ENCODE measurements at regions not wholly inside any gene's neighbourhood (a gene's known extent, or its start where the extent isn't known, plus 50 kb on each side); places are given as distances from the start of the nearest gene placed in this dataset.

GRCh38 chr11:38208951-38209350 lies 1610.9 kb upstream of the RAG2 start:
- TF ChIP-seq MXI1 (IDR thresholded peaks at IDR 0.05; ENCODE audit: borderline replicate concordance, low read depth, low read length): no peak
- TF ChIP-seq ZNF670 (CRISPR knock-in tag; IDR thresholded peaks at IDR 0.05; ENCODE audit: borderline replicate concordance): no peak
- TF ChIP-seq PTBP1 (IDR thresholded peaks at IDR 0.05; ENCODE audit: low read depth, low read length, poor library complexity, severe bottlenecking): no peak
- TF ChIP-seq ZNF256 (CRISPR knock-in tag; conservative IDR thresholded peaks at IDR 0.05): no peak
- TF ChIP-seq BCL6 (CRISPR knock-in tag; IDR thresholded peaks at IDR 0.05): no peak
- TF ChIP-seq NFE2L1 (CRISPR knock-in tag; IDR thresholded peaks at IDR 0.05; ENCODE audit: borderline replicate concordance): no peak
- TF ChIP-seq, protein P1, sequence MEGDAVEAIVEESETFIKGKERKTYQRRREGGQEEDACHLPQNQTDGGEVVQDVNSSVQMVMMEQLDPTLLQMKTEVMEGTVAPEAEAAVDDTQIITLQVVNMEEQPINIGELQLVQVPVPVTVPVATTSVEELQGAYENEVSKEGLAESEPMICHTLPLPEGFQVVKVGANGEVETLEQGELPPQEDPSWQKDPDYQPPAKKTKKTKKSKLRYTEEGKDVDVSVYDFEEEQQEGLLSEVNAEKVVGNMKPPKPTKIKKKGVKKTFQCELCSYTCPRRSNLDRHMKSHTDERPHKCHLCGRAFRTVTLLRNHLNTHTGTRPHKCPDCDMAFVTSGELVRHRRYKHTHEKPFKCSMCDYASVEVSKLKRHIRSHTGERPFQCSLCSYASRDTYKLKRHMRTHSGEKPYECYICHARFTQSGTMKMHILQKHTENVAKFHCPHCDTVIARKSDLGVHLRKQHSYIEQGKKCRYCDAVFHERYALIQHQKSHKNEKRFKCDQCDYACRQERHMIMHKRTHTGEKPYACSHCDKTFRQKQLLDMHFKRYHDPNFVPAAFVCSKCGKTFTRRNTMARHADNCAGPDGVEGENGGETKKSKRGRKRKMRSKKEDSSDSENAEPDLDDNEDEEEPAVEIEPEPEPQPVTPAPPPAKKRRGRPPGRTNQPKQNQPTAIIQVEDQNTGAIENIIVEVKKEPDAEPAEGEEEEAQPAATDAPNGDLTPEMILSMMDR (CRISPR knock-in tag; IDR thresholded peaks at IDR 0.05): no peak
- TF ChIP-seq ZBTB33 (CRISPR knock-in tag; IDR thresholded peaks at IDR 0.05): no peak

Measured in HepG2 (cell line).